GM21360 (cell line): ENCODE measurements at regions not wholly inside any gene's neighbourhood (a gene's known extent, or its start where the extent isn't known, plus 50 kb on each side); places are given as distances from the start of the nearest gene placed in this dataset.
"Not testable (repeated sequence)": the region's sequence is repeated elsewhere in the genome, so short reads cannot be mapped to it uniquely, and the experiment has no call there.

Experiments
- ATAC-seq: cut with Tn5 transposase; IDR thresholded peaks from one replicate; pipeline ENCODE4 v1.9.1; 2021; ENCODE audit warnings: mild to moderate bottlenecking, moderate library complexity; ENCODE audit not compliant: unreplicated experiment

DNA sequence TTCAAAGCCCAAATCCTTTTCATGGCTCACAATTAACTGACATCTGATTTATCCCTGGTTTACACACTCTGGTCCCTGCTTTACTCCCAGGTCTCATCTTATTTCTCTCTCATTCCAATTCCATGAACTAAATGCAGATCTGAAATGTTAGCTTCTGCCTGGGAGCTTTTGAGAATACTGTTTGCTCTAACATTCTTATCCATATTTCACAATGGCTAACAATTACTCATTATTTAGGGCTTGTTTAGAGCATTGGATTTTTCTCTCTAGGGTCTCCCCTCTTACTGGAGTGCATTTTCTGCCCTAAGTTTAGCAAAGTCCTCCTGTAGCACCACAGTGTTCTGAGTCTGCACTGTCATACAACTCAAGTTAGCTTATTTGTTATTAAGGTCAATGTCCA is 121.5 kb upstream of the HCRTR2 start:
- ATAC-seq, result no peak

- no peak for ATAC-seq
Observed at GRCh38 chr6:55058682-55059081, 115.6 kb upstream of the HCRTR2 start.

GRCh38 chr6:55064711-55065420 is 109.4 kb upstream of the HCRTR2 start:
- no peak for ATAC-seq

GRCh38 chr6:55069132-55069781 is 105.1 kb upstream of the HCRTR2 start:
- no peak for ATAC-seq

GRCh38 chr6:55082021-55082420 is 92.3 kb upstream of the HCRTR2 start:
- ATAC-seq, result no peak

DNA sequence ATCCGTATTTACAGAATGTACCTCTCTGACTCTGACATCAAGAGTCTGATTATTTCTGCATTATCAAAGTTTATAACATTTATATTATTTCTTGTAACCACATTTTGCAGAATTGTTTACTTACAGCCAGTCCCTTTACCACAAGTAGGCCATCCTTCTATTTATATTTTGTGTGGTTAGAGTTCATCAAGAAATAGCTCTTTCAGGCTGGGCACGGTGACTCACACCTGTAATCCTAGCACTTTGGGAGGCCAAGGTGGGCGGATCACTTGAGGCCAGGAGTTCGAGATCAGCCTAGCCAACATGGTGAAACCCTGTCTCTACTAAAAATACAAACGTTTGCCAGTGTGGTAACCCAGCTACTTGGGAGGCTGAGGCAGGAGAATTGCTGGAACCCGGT is 86.3 kb upstream of the HCRTR2 start:
- not testable (repeated sequence) for ATAC-seq

- no peak for ATAC-seq
Observed at GRCh38 chr6:55088902-55089301, 85.4 kb upstream of the HCRTR2 start.

GRCh38 chr6:55089325-55089724 is 85.0 kb upstream of the HCRTR2 start:
- ATAC-seq, result no peak

GRCh38 chr6:55100686-55101085 is 73.6 kb upstream of the HCRTR2 start:
- ATAC-seq, result no peak

DNA sequence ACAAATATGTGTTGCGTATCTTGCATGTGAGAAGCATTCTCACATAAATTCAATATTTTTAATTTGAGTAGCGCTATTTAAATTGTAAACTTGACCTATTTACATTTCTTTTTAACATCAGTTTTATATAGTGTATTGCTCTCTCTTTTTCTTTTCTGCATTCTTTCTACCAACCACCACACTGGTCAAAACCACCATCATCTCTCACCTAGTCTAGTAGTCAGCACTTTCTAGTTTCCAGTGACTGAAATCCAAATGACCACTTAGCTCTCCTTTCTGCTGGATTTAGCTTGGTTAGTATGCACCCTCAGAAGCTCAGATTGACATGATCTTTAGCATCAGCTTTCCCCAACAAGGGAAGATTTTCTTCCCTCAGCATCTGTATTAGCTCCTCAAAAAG is 73.2 kb upstream of the HCRTR2 start:
- ATAC-seq, result no peak

DNA sequence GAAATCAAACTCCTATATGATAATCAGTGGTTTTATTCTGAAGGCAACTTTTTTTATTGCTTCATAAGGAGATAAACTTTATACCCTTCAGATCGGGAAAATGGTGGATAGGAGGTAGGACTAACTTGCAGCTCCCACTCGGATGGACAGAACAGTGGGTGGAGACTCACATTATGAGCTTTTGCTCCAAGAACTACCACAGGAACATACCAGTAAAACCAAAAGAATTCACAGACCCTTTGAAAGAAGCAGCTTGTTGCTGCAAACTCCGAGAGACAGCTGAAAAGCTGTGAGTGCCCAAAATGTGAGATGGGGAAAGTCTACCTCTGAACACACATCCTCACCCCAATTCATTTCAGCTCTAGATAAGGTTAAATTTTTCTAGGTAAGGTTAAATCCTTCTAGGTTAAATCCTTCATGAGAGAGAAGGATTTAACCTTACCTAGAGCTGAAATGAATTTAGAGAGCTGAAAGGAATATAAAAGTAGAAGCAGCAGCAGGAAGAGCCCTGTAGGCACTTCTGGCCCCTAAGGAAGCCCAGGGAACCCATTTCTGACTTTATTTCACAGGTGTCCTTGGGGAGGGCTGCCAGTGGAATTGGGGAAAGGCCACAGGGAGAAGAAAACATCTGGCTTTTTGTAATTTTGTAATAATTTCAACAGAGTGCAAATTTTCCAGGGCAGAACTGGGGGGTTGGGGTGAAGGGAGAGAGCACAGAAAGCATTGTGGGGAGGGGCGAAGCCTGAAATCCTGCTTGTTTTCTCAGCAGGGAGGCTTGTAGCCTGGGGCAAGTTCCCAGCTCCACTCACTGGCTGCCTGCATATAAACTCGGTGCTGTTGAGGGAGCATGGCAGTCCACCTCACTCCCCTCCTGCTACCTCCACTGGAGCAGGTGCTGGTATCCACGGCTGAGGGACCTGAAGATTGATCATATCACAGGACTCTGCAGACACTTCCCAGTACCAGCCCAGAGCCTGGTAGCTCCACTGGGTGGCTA is 65.9 kb upstream of the HCRTR2 start:
- ATAC-seq, result no peak

DNA sequence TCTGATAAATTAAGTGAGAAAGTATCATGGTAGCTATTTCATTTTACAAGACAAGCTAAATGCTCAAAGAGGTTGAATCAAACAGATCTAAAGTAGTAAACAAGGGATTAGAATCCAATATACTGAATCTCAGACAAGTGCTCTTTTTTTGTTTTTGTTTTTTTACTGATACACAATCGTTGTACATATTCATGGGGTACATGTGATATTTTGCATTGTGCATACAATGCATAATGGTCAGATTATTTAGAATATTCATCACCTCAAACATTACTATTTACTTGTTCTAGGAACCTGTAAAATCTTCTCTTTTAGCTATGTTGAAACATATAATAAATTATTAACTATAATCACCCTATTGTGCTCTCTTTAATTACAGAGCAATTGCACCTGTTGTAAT is 57.0 kb upstream of the HCRTR2 start:
- no peak for ATAC-seq

DNA sequence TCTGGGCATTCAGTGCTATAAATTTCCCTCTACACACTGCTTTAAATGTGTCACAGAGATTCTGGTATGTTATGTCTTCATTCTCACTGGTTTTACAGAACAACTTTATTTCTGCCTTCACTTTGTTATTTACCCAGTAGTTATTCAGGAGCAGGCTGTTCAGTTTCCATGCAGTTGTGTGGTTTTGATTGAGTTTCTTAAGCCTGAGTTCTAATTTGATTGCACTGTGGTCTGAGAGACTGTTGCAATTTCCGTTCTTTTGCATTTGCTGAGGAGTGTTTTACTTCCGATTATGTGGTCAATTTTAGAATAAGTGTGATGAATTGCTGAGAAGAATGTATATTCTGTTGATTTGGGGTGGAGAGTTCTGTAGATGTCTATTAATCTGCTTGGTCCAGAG is 50.1 kb upstream of the HCRTR2 start:
- not testable (repeated sequence) for ATAC-seq
